Mammary epithelial cell (primary cell): ENCODE measurements at regions not wholly inside any gene's neighbourhood (a gene's known extent, or its start where the extent isn't known, plus 50 kb on each side); places are given as distances from the start of the nearest gene placed in this dataset.

Experiments
- EZH2 ChIP-seq: IDR thresholded peaks from 2 replicates; pipeline ENCODE4 v1.6.1; 2012; ENCODE audit warnings: low read length, inconsistent platforms, borderline replicate concordance
- TF ChIP-seq, protein P1 (sequence below), 2 donors: IDR thresholded peaks in 1 of 2; conservative IDR thresholded peaks in 1 of 2; 2 replicates each; pipeline ENCODE4 v1.5.1; 2011 to 2012; ENCODE audit warnings: inconsistent platforms in 2 of 2, low read length in 2 of 2, mild to moderate bottlenecking in 2 of 2, control low read depth in 1 of 2, low read depth in 1 of 2; ENCODE audit not compliant: insufficient read depth in 1 of 2; ENCODE audit errors: extremely low read depth in 1 of 2

DNA sequence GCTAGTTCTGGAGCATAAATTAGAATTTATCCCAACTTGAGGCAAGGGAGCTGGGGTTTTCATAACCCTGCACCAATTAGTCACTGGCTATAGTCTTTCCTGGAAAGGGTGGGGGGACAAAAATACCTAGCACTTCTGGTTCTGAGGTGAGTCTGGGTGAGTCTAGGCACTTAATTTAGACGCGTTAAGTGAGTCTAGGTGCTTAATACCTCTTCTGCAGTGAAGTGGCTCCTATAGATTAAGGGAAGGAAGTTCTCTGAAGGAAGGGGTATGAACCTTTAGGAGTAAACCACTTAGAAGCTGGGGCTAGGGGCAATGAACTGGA, 251.7 kb downstream of the EFCAB11 start:
- TF ChIP-seq, protein P1, sequence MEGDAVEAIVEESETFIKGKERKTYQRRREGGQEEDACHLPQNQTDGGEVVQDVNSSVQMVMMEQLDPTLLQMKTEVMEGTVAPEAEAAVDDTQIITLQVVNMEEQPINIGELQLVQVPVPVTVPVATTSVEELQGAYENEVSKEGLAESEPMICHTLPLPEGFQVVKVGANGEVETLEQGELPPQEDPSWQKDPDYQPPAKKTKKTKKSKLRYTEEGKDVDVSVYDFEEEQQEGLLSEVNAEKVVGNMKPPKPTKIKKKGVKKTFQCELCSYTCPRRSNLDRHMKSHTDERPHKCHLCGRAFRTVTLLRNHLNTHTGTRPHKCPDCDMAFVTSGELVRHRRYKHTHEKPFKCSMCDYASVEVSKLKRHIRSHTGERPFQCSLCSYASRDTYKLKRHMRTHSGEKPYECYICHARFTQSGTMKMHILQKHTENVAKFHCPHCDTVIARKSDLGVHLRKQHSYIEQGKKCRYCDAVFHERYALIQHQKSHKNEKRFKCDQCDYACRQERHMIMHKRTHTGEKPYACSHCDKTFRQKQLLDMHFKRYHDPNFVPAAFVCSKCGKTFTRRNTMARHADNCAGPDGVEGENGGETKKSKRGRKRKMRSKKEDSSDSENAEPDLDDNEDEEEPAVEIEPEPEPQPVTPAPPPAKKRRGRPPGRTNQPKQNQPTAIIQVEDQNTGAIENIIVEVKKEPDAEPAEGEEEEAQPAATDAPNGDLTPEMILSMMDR (conservative IDR thresholded peaks at IDR 0.05 in 1 of 2, IDR thresholded peaks at IDR 0.05 in 1 of 2; ENCODE audit: extremely low read depth in 1 of 2, insufficient read depth in 1 of 2, low read depth in 1 of 2, low read length in 2 of 2), result no peak
- no peak for TF ChIP-seq EZH2
